ENCODE measurements at regions not wholly inside any gene's neighbourhood (a gene's known extent, or its start where the extent isn't known, plus 50 kb on each side); places are given as distances from the start of the nearest gene placed in this dataset.

GRCh38 chr15:35850284-35850683 lies 304.3 kb upstream of the DPH6 start:
- FAIRE-seq, result no peak
- no peaks in the 10 kb centered on the region for H3K4me1 ChIP-seq
- H3K4me2 ChIP-seq, result no peak overlapping the region
- H3K27ac ChIP-seq, result no peak overlapping the region
- POLR2A ChIA-PET, result no interaction called here
- H3K4me3 ChIP-seq, result no peak overlapping the region
- TF ChIP-seq ZFP36 (IDR thresholded peaks at IDR 0.05; ENCODE audit: borderline replicate concordance, partially characterized antibody) (no peak), MAZ (IDR thresholded peaks at IDR 0.05; ENCODE audit: borderline replicate concordance, low read depth, low read length) (no peak), KDM1A (IDR thresholded peaks at IDR 0.05; ENCODE audit: low read depth) (no peak), EP300 (IDR thresholded peaks at IDR 0.05) (no peak), ZNF302 (CRISPR knock-in tag; IDR thresholded peaks at IDR 0.05) (no peak), HES2 (IDR thresholded peaks at IDR 0.05) (no peak), CBX2 (IDR thresholded peaks at IDR 0.05; ENCODE audit: borderline replicate concordance, low read depth) (no peak), E2F6 (IDR thresholded peaks at IDR 0.05; ENCODE audit: borderline replicate concordance, low read depth) (no peak), CBX8 (IDR thresholded peaks at IDR 0.05) (no peak), ZC3H11A (IDR thresholded peaks at IDR 0.05) (no peak), GATA3 (IDR thresholded peaks at IDR 0.05; ENCODE audit: borderline replicate concordance) (no peak), PHF8 (IDR thresholded peaks at IDR 0.05; ENCODE audit: borderline replicate concordance, low read depth) (no peak), RFX5 (IDR thresholded peaks at IDR 0.05) (no peak), NFE2L2 (conservative IDR thresholded peaks at IDR 0.05; ENCODE audit: low read length) (no peak), HEYL (CRISPR knock-in tag; IDR thresholded peaks at IDR 0.05) (no peak), BCL3 (IDR thresholded peaks at IDR 0.05) (no peak), POLR2AphosphoS2 (conservative IDR thresholded peaks at IDR 0.05; ENCODE audit: low read length) (no peak), CEBPB (IDR thresholded peaks at IDR 0.05) (no peak), ATOH8 (CRISPR knock-in tag; IDR thresholded peaks at IDR 0.05; ENCODE audit: low read depth) (no peak), ESRRA (IDR thresholded peaks at IDR 0.05; ENCODE audit: borderline replicate concordance, low read length) (no peak)
- no peak for ATAC-seq
- CTCF ChIA-PET, result no interaction called here
- WGBS (ENCODE audit: missing lambda C conversion rate), result 80% methylated on average over 2 of the region's 2 CpGs
- H3K9me3 ChIP-seq, result no peaks in the 10 kb centered on the region
- no peak for DNase-seq (ENCODE audit: low read depth in 1 of 2, low spot score in 1 of 2)

- no peak overlapping the region for H3K4me2 ChIP-seq
- H3K9me3 ChIP-seq, result no peaks in the 10 kb centered on the region
- POLR2A ChIA-PET, result no interaction called here
- H3K4me1 ChIP-seq, result no peaks in the 10 kb centered on the region
- 68% methylated on average over 1 of the region's 1 CpG for WGBS (ENCODE audit: missing lambda C conversion rate)
- DNase-seq (ENCODE audit: low read depth in 1 of 2, low spot score in 1 of 2), result no peak
- no peak for ATAC-seq
- no peak for FAIRE-seq
- H3K4me3 ChIP-seq, result no peak overlapping the region
- CTCF ChIA-PET, result no interaction called here
- no peak overlapping the region for H3K27ac ChIP-seq
- TF ChIP-seq CEBPB (IDR thresholded peaks at IDR 0.05) (no peak), MAFK (IDR thresholded peaks at IDR 0.05; ENCODE audit: partially characterized antibody) (no peak), TP53 (CRISPR knock-in tag; IDR thresholded peaks at IDR 0.05) (no peak), USF2 (IDR thresholded peaks at IDR 0.05) (no peak), NPAS2 (CRISPR knock-in tag; IDR thresholded peaks at IDR 0.05; ENCODE audit: borderline replicate concordance) (no peak), HEYL (CRISPR knock-in tag; IDR thresholded peaks at IDR 0.05) (no peak), SMC3 (IDR thresholded peaks at IDR 0.05) (no peak), HOXA7 (CRISPR knock-in tag; IDR thresholded peaks at IDR 0.05) (no peak), RAD21 (conservative IDR thresholded peaks at IDR 0.05 in 1 of 2, IDR thresholded peaks at IDR 0.05 in 1 of 2) (no peak), ZNF302 (CRISPR knock-in tag; IDR thresholded peaks at IDR 0.05) (no peak), PBX3 (IDR thresholded peaks at IDR 0.05) (no peak), MYC (IDR thresholded peaks at IDR 0.05; ENCODE audit: borderline replicate concordance, low read length) (no peak), TFCP2L1 (CRISPR knock-in tag; IDR thresholded peaks at IDR 0.05) (no peak), REST (IDR thresholded peaks at IDR 0.05) (no peak), RNF2 (IDR thresholded peaks at IDR 0.05; ENCODE audit: borderline replicate concordance, low read depth) (no peak)
Observed at GRCh38 chr15:35851491-35851890, 305.5 kb upstream of the DPH6 start.
